Loucy (cell line): ENCODE measurements at regions not wholly inside any gene's neighbourhood (a gene's known extent, or its start where the extent isn't known, plus 50 kb on each side); places are given as distances from the start of the nearest gene placed in this dataset.

Source experiments
- H2AFZ ChIP-seq: fragments of 200-600 bp; sonication (generic); 2 replicates; pipeline ENCODE4 v1.6.0; 2016; ENCODE audit warnings: antibody characterized with exemption, mild to moderate bottlenecking, low read length, moderate library complexity
- H3F3A ChIP-seq: fragments of 200-600 bp; 2 replicates; pipeline ENCODE4 v1.6.0; 2016; ENCODE audit warnings: antibody characterized with exemption, low read depth, mild to moderate bottlenecking
- H3K27me3 ChIP-seq: fragments of 200-600 bp; sonication (generic); 2 replicates; pipeline ENCODE4 v1.6.1; 2014; ENCODE audit warnings: low read length, mild to moderate bottlenecking; ENCODE audit not compliant: insufficient read depth, poor library complexity, severe bottlenecking
- H3K36me3 ChIP-seq: fragments of 200-600 bp; sonication (generic); 2 replicates; pipeline ENCODE4 v1.6.1; 2016; ENCODE audit warnings: low read length; ENCODE audit not compliant: insufficient read depth
- H3K4me1 ChIP-seq: fragments of 200-600 bp; sonication (generic); 2 replicates; pipeline ENCODE4 v1.5.1; 2014; ENCODE audit warnings: low read length, mild to moderate bottlenecking; ENCODE audit not compliant: insufficient read depth, poor library complexity, severe bottlenecking
- H3K4me2 ChIP-seq: fragments of 200-600 bp; sonication (generic); 2 replicates; pipeline ENCODE4 v1.6.0; 2014; ENCODE audit warnings: antibody characterized with exemption, low read length, low read depth, mild to moderate bottlenecking; ENCODE audit not compliant: poor library complexity, severe bottlenecking
- H3K4me3 ChIP-seq: fragments of 200-600 bp; sonication (generic); 2 replicates; pipeline ENCODE4 v1.5.1; 2014; ENCODE audit warnings: low read length, mild to moderate bottlenecking, mixed read lengths; ENCODE audit not compliant: poor library complexity, severe bottlenecking
- H3K79me2 ChIP-seq: fragments of 200-600 bp; sonication (generic); 2 replicates; pipeline ENCODE4 v1.6.1; 2014; ENCODE audit warnings: low read length; ENCODE audit not compliant: insufficient read depth
- H3K9ac ChIP-seq: fragments of 200-600 bp; sonication (generic); 2 replicates; pipeline ENCODE4 v1.6.0; 2014; ENCODE audit warnings: mild to moderate bottlenecking, low read depth, low read length, moderate library complexity; ENCODE audit not compliant: poor library complexity, severe bottlenecking
- H3K9me2 ChIP-seq: fragments of 200-600 bp; sonication (generic); replicated peaks from 2 replicates; pipeline ENCODE4 v1.6.1; 2016; ENCODE audit warnings: low read depth, low read length, mixed read lengths
- H3K9me3 ChIP-seq: fragments of 200-600 bp; sonication (generic); 2 replicates; pipeline ENCODE4 v1.6.1; 2014; ENCODE audit warnings: mild to moderate bottlenecking, antibody characterized with exemption, low read length, low read depth; ENCODE audit not compliant: insufficient read depth
- H4K20me1 ChIP-seq: fragments of 200-600 bp; sonication (generic); 2 replicates; pipeline ENCODE4 v1.6.0; 2014; ENCODE audit warnings: antibody characterized with exemption, low read length, mild to moderate bottlenecking; ENCODE audit not compliant: insufficient read depth, poor library complexity, severe bottlenecking
- EZH2phosphoT487 ChIP-seq: fragments of 200-600 bp; IDR thresholded peaks from 2 replicates; pipeline ENCODE4 v1.6.1; 2018; ENCODE audit warnings: antibody characterized with exemption, mild to moderate bottlenecking, moderate library complexity, borderline replicate concordance
- TF ChIP-seq, protein P1 (sequence below): fragments of 200-600 bp; sonication (generic); conservative IDR thresholded peaks from 2 replicates; pipeline ENCODE4 v1.5.1; 2014; ENCODE audit warnings: mild to moderate bottlenecking, antibody characterized with exemption, low read length

- Histone ChIP-seq H3K79me2 (no peaks in the 10 kb centered on the region), H3K4me3 (no peak overlapping the region), H4K20me1 (no peaks in the 10 kb centered on the region), H3F3A (no peaks in the 10 kb centered on the region), H3K9me3 (no peaks in the 10 kb centered on the region), H3K4me1 (no peaks in the 10 kb centered on the region), H2AFZ (no peak overlapping the region), H3K9ac (no peak overlapping the region), H3K36me3 (no peaks in the 10 kb centered on the region), H3K4me2 (no peak overlapping the region), H3K27me3 (no peaks in the 10 kb centered on the region), H3K9me2 (no peaks in the 10 kb centered on the region)
- no peak for TF ChIP-seq EZH2phosphoT487
- TF ChIP-seq, protein P1, sequence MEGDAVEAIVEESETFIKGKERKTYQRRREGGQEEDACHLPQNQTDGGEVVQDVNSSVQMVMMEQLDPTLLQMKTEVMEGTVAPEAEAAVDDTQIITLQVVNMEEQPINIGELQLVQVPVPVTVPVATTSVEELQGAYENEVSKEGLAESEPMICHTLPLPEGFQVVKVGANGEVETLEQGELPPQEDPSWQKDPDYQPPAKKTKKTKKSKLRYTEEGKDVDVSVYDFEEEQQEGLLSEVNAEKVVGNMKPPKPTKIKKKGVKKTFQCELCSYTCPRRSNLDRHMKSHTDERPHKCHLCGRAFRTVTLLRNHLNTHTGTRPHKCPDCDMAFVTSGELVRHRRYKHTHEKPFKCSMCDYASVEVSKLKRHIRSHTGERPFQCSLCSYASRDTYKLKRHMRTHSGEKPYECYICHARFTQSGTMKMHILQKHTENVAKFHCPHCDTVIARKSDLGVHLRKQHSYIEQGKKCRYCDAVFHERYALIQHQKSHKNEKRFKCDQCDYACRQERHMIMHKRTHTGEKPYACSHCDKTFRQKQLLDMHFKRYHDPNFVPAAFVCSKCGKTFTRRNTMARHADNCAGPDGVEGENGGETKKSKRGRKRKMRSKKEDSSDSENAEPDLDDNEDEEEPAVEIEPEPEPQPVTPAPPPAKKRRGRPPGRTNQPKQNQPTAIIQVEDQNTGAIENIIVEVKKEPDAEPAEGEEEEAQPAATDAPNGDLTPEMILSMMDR: no peak
Measured at GRCh38 chr16:64150193-64150592, 971.7 kb downstream of the CDH11 start.

- Histone ChIP-seq H3K4me3 (no peak overlapping the region), H3F3A (no peaks in the 10 kb centered on the region), H3K9ac (no peak overlapping the region), H3K4me2 (no peak overlapping the region), H2AFZ (no peak overlapping the region), H3K36me3 (no peaks in the 10 kb centered on the region), H4K20me1 (no peaks in the 10 kb centered on the region), H3K27me3 (no peaks in the 10 kb centered on the region), H3K9me2 (no peaks in the 10 kb centered on the region), H3K9me3 (no peaks in the 10 kb centered on the region), H3K79me2 (no peaks in the 10 kb centered on the region), H3K4me1 (no peaks in the 10 kb centered on the region)
- no peak for TF ChIP-seq EZH2phosphoT487
- TF ChIP-seq, protein P1: no peak
Measured at GRCh38 chr16:64149756-64150155, 972.1 kb downstream of the CDH11 start.

GRCh38 chr16:64148356-64148755, 973.5 kb downstream of the CDH11 start:
- Histone ChIP-seq H3F3A (no peaks in the 10 kb centered on the region), H3K27me3 (no peaks in the 10 kb centered on the region), H3K9me3 (no peaks in the 10 kb centered on the region), H3K9ac (no peak overlapping the region), H3K36me3 (no peaks in the 10 kb centered on the region), H3K79me2 (no peaks in the 10 kb centered on the region), H3K4me1 (no peaks in the 10 kb centered on the region), H2AFZ (no peak overlapping the region), H3K4me3 (no peak overlapping the region), H3K9me2 (no peaks in the 10 kb centered on the region), H4K20me1 (no peaks in the 10 kb centered on the region), H3K4me2 (no peak overlapping the region)
- TF ChIP-seq EZH2phosphoT487: no peak
- TF ChIP-seq, protein P1: no peak
